HG02623 (cell line): ENCODE measurements at regions not wholly inside any gene's neighbourhood (a gene's known extent, or its start where the extent isn't known, plus 50 kb on each side); places are given as distances from the start of the nearest gene placed in this dataset.
"Not testable (repeated sequence)": the region's sequence is repeated elsewhere in the genome, so short reads cannot be mapped to it uniquely, and the experiment has no call there.

ENCODE experiments used
- ATAC-seq: cut with Tn5 transposase; IDR thresholded peaks from one replicate; pipeline ENCODE4 v1.9.1; 2021; ENCODE audit warnings: moderate library complexity; ENCODE audit not compliant: unreplicated experiment

GRCh38 chr6:120273411-120273810, 923.9 kb upstream of the MAN1A1 start:
- ATAC-seq: no peak

- ATAC-seq: no peak
These were observed 922.5 kb upstream of the MAN1A1 start for GRCh38 chr6:120272038-120272437.

GRCh38 chr6:120268256-120268655, 918.7 kb upstream of the MAN1A1 start:
- not testable (repeated sequence) for ATAC-seq

- no peak for ATAC-seq
These were observed 912.8 kb upstream of the MAN1A1 start for GRCh38 chr6:120262354-120262753.

GRCh38 chr6:120260636-120261035, 911.1 kb upstream of the MAN1A1 start:
- no peak for ATAC-seq

- no peak for ATAC-seq
These were observed 905.1 kb upstream of the MAN1A1 start for GRCh38 chr6:120254651-120255050.

GRCh38 chr6:120248451-120248850, 898.9 kb upstream of the MAN1A1 start:
- no peak for ATAC-seq

GRCh38 chr6:120237221-120237620, 887.7 kb upstream of the MAN1A1 start:
- ATAC-seq: no peak

GRCh38 chr6:120230008-120230407, 880.4 kb upstream of the MAN1A1 start:
- ATAC-seq: no peak

- ATAC-seq: no peak
These were observed 878.7 kb upstream of the MAN1A1 start for GRCh38 chr6:120228297-120228696.

GRCh38 chr6:120219339-120219738, 869.8 kb upstream of the MAN1A1 start:
- no peak for ATAC-seq

- ATAC-seq: no peak
These were observed 864.5 kb upstream of the MAN1A1 start for GRCh38 chr6:120214088-120214499.

- no peak for ATAC-seq
These were observed 862.6 kb upstream of the MAN1A1 start for GRCh38 chr6:120211955-120212792.

GRCh38 chr6:120202878-120203277, 853.3 kb upstream of the MAN1A1 start:
- no peak for ATAC-seq

GRCh38 chr6:120200853-120201252, 851.3 kb upstream of the MAN1A1 start:
- ATAC-seq: no peak

GRCh38 chr6:120198033-120198432, 848.5 kb upstream of the MAN1A1 start:
- ATAC-seq: no peak

- ATAC-seq: no peak
These were observed 836.5 kb upstream of the MAN1A1 start for GRCh38 chr6:120186080-120186479.

GRCh38 chr6:120173250-120173649, 823.7 kb upstream of the MAN1A1 start:
- ATAC-seq: no peak

GRCh38 chr6:120164531-120164930, 815.0 kb upstream of the MAN1A1 start:
- no peak for ATAC-seq

GRCh38 chr6:120157873-120158272, 808.3 kb upstream of the MAN1A1 start:
- no peak for ATAC-seq

GRCh38 chr6:120147071-120147871, 797.7 kb upstream of the MAN1A1 start:
- no peak for ATAC-seq

- no peak for ATAC-seq
These were observed 792.0 kb upstream of the MAN1A1 start for GRCh38 chr6:120141601-120142000.
